ENCODE measurements at regions not wholly inside any gene's neighbourhood (a gene's known extent, or its start where the extent isn't known, plus 50 kb on each side); places are given as distances from the start of the nearest gene placed in this dataset.

GRCh38 chr4:19729886-19730651 is 521.6 kb upstream of the SLIT2 start:
- H3K4me1 ChIP-seq (ENCODE audit: control insufficient read depth in 1 of 2, insufficient read depth in 2 of 2, low read length in 2 of 2): no peaks in the 10 kb centered on the region
- peak overlapping the region in 1 of 2 donors; percentile 22 for H3K4me3 ChIP-seq (ENCODE audit: low read depth in 1 of 2, low read length in 2 of 2)
- no peaks in the 10 kb centered on the region for H3K36me3 ChIP-seq (ENCODE audit: control insufficient read depth in 1 of 2, insufficient read depth in 2 of 2, low read length in 2 of 2)
- no peak overlapping the region for H3K27ac ChIP-seq (ENCODE audit: low read length)
- no peaks in the 10 kb centered on the region for H3K27me3 ChIP-seq (ENCODE audit: low read depth, low read length)
- peaks cover 0 to 2% of the 10 kb centered on the region in 2 donors for H3K9me3 ChIP-seq (ENCODE audit: control insufficient read depth in 1 of 2, low read length in 2 of 2)

DNA sequence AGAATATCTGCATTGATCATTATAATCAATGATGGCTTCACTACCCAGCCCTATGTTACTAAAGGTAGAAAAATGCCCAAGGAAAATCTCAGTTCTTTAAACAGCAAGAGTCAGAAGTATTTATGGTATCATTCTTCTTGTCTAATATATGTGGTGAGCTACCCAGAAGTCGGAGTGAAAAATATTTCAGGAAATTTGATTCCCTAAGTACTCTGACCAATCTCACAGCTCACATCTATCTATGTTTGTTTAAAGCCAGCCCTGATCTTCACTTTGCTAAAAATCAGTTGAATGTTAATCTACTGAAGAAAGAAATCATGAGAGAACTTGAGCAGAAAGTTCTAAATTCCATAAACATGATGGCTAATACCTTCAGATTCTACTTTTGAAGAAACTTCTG is 522.9 kb upstream of the SLIT2 start:
- Histone ChIP-seq H3K36me3 (ENCODE audit: control insufficient read depth in 1 of 2, insufficient read depth in 2 of 2, low read length in 2 of 2) (no peaks in the 10 kb centered on the region), H3K4me1 (ENCODE audit: control insufficient read depth in 1 of 2, insufficient read depth in 2 of 2, low read length in 2 of 2) (no peaks in the 10 kb centered on the region), H3K4me3 (ENCODE audit: low read depth in 1 of 2, low read length in 2 of 2) (no peak overlapping the region), H3K9me3 (ENCODE audit: control insufficient read depth in 1 of 2, low read length in 2 of 2) (peaks cover 0 to 2% of the 10 kb centered on the region in 2 donors), H3K27me3 (ENCODE audit: low read depth, low read length) (no peaks in the 10 kb centered on the region), H3K27ac (ENCODE audit: low read length) (no peak overlapping the region)

DNA sequence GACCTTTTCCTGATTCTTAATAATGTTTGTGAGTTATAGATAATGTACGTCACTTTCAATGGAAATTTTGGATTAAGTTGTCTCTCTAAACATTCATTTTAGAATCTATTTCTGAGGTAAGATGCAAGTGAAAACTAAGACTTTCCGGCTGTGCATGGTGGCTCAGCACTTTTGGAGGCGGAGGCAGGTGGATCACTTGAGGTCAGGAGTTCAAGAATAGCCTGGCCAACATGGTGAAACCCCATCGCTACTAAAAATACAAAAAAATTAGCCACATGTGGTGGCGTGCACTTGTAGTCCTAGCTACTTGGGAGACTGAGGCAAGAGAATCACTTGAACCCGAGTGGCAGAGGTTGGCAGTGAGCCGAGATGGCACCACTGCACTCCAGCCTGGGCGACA is 524.6 kb upstream of the SLIT2 start:
- no peaks in the 10 kb centered on the region for H3K4me1 ChIP-seq (ENCODE audit: control insufficient read depth in 1 of 2, insufficient read depth in 2 of 2, low read length in 2 of 2)
- H3K27me3 ChIP-seq (ENCODE audit: low read depth, low read length): no peaks in the 10 kb centered on the region
- peaks cover 0 to 2% of the 10 kb centered on the region in 2 donors for H3K9me3 ChIP-seq (ENCODE audit: control insufficient read depth in 1 of 2, low read length in 2 of 2)
- H3K27ac ChIP-seq (ENCODE audit: low read length): no peak overlapping the region
- H3K36me3 ChIP-seq (ENCODE audit: control insufficient read depth in 1 of 2, insufficient read depth in 2 of 2, low read length in 2 of 2): no peaks in the 10 kb centered on the region
- H3K4me3 ChIP-seq (ENCODE audit: low read depth in 1 of 2, low read length in 2 of 2): no peak overlapping the region

GRCh38 chr4:19725130-19725529 is 526.6 kb upstream of the SLIT2 start:
- no peaks in the 10 kb centered on the region for H3K4me1 ChIP-seq (ENCODE audit: control insufficient read depth in 1 of 2, insufficient read depth in 2 of 2, low read length in 2 of 2)
- no peaks in the 10 kb centered on the region for H3K9me3 ChIP-seq (ENCODE audit: control insufficient read depth in 1 of 2, low read length in 2 of 2)

DNA sequence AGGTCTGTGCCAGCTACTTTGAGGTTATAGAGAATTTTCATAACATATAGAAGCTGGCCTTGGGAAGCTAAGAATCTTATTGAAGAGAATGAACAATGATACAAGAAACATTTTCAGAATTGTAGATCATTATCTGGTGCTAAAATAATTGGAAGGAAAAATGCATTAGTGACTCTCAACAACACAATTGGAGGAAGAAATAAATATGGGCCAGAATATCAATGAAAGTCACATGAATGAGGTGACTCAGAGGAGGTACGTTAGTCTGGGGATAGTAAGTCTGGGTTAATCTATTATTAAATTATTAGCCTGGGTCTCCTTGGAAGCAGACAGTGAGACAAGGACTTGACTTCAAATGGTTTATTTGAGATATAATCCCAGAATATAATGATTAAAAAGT is 529.3 kb upstream of the SLIT2 start:
- H3K9me3 ChIP-seq (ENCODE audit: control insufficient read depth in 1 of 2, low read length in 2 of 2): no peaks in the 10 kb centered on the region
- H3K27me3 ChIP-seq (ENCODE audit: low read depth, low read length): no peaks in the 10 kb centered on the region
- no peak overlapping the region for H3K27ac ChIP-seq (ENCODE audit: low read length)
- no peak overlapping the region for H3K4me3 ChIP-seq (ENCODE audit: low read depth in 1 of 2, low read length in 2 of 2)
- H3K36me3 ChIP-seq (ENCODE audit: control insufficient read depth in 1 of 2, insufficient read depth in 2 of 2, low read length in 2 of 2): no peaks in the 10 kb centered on the region
- H3K4me1 ChIP-seq (ENCODE audit: control insufficient read depth in 1 of 2, insufficient read depth in 2 of 2, low read length in 2 of 2): no peaks in the 10 kb centered on the region

More at GRCh38 chr4:19725130-19725529, 526.6 kb upstream of the SLIT2 start:
- Histone ChIP-seq H3K4me3 (ENCODE audit: low read depth in 1 of 2, low read length in 2 of 2) (no peak overlapping the region), H3K36me3 (ENCODE audit: control insufficient read depth in 1 of 2, insufficient read depth in 2 of 2, low read length in 2 of 2) (no peaks in the 10 kb centered on the region), H3K27me3 (ENCODE audit: low read depth, low read length) (no peaks in the 10 kb centered on the region), H3K27ac (ENCODE audit: low read length) (no peak overlapping the region)

- H3K9me3 ChIP-seq (ENCODE audit: control insufficient read depth in 1 of 2, low read length in 2 of 2): no peaks in the 10 kb centered on the region
- H3K27me3 ChIP-seq (ENCODE audit: low read depth, low read length): no peaks in the 10 kb centered on the region
- H3K36me3 ChIP-seq (ENCODE audit: control insufficient read depth in 1 of 2, insufficient read depth in 2 of 2, low read length in 2 of 2): no peaks in the 10 kb centered on the region
- H3K27ac ChIP-seq (ENCODE audit: low read length): no peak overlapping the region
- H3K4me1 ChIP-seq (ENCODE audit: control insufficient read depth in 1 of 2, insufficient read depth in 2 of 2, low read length in 2 of 2): no peaks in the 10 kb centered on the region
- H3K4me3 ChIP-seq (ENCODE audit: low read depth in 1 of 2, low read length in 2 of 2): no peak overlapping the region
Measured at GRCh38 chr4:19721587-19721986, 530.1 kb upstream of the SLIT2 start.

DNA sequence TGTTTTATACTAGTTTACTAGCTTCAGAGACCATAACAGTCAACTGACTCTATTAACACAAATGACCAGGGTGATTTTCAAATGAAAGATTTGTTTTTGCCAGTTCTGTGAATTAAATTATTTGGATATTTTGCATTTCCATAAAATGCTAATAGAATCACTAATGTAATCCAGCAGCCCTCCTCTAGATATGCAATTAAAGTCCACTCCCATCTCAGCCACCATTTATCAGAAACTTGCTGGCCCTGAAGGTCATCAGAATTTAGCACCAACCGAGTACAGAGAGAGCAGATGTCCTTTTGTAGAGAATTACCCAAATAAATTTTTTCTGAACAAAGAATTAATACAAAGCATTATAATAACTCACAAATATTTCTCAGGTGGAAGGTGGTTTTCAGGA is 531.1 kb upstream of the SLIT2 start:
- Histone ChIP-seq H3K27ac (ENCODE audit: low read length) (no peak overlapping the region), H3K4me3 (ENCODE audit: low read depth in 1 of 2, low read length in 2 of 2) (no peak overlapping the region), H3K36me3 (ENCODE audit: control insufficient read depth in 1 of 2, insufficient read depth in 2 of 2, low read length in 2 of 2) (no peaks in the 10 kb centered on the region), H3K4me1 (ENCODE audit: control insufficient read depth in 1 of 2, insufficient read depth in 2 of 2, low read length in 2 of 2) (no peaks in the 10 kb centered on the region), H3K27me3 (ENCODE audit: low read depth, low read length) (no peaks in the 10 kb centered on the region), H3K9me3 (ENCODE audit: control insufficient read depth in 1 of 2, low read length in 2 of 2) (no peaks in the 10 kb centered on the region)

GRCh38 chr4:19720190-19720589 is 531.5 kb upstream of the SLIT2 start:
- Histone ChIP-seq H3K27me3 (ENCODE audit: low read depth, low read length) (no peaks in the 10 kb centered on the region), H3K36me3 (ENCODE audit: control insufficient read depth in 1 of 2, insufficient read depth in 2 of 2, low read length in 2 of 2) (no peaks in the 10 kb centered on the region), H3K27ac (ENCODE audit: low read length) (no peak overlapping the region), H3K4me3 (ENCODE audit: low read depth in 1 of 2, low read length in 2 of 2) (no peak overlapping the region), H3K4me1 (ENCODE audit: control insufficient read depth in 1 of 2, insufficient read depth in 2 of 2, low read length in 2 of 2) (no peaks in the 10 kb centered on the region), H3K9me3 (ENCODE audit: control insufficient read depth in 1 of 2, low read length in 2 of 2) (no peaks in the 10 kb centered on the region)

- Histone ChIP-seq H3K36me3 (ENCODE audit: control insufficient read depth in 1 of 2, insufficient read depth in 2 of 2, low read length in 2 of 2) (no peaks in the 10 kb centered on the region), H3K9me3 (ENCODE audit: control insufficient read depth in 1 of 2, low read length in 2 of 2) (no peaks in the 10 kb centered on the region), H3K4me1 (ENCODE audit: control insufficient read depth in 1 of 2, insufficient read depth in 2 of 2, low read length in 2 of 2) (peaks cover 0 to 3% of the 10 kb centered on the region in 2 donors), H3K4me3 (ENCODE audit: low read depth in 1 of 2, low read length in 2 of 2) (no peak overlapping the region), H3K27ac (ENCODE audit: low read length) (no peak overlapping the region), H3K27me3 (ENCODE audit: low read depth, low read length) (no peaks in the 10 kb centered on the region)
Measured at GRCh38 chr4:19711871-19712270, 539.8 kb upstream of the SLIT2 start.

GRCh38 chr4:19707876-19708275 is 543.8 kb upstream of the SLIT2 start:
- peaks cover 0 to 3% of the 10 kb centered on the region in 2 donors for H3K4me1 ChIP-seq (ENCODE audit: control insufficient read depth in 1 of 2, insufficient read depth in 2 of 2, low read length in 2 of 2)
- H3K36me3 ChIP-seq (ENCODE audit: control insufficient read depth in 1 of 2, insufficient read depth in 2 of 2, low read length in 2 of 2): no peaks in the 10 kb centered on the region
- no peak overlapping the region for H3K27ac ChIP-seq (ENCODE audit: low read length)
- H3K27me3 ChIP-seq (ENCODE audit: low read depth, low read length): no peaks in the 10 kb centered on the region
- H3K9me3 ChIP-seq (ENCODE audit: control insufficient read depth in 1 of 2, low read length in 2 of 2): no peaks in the 10 kb centered on the region
- H3K4me3 ChIP-seq (ENCODE audit: low read depth in 1 of 2, low read length in 2 of 2): no peak overlapping the region

DNA sequence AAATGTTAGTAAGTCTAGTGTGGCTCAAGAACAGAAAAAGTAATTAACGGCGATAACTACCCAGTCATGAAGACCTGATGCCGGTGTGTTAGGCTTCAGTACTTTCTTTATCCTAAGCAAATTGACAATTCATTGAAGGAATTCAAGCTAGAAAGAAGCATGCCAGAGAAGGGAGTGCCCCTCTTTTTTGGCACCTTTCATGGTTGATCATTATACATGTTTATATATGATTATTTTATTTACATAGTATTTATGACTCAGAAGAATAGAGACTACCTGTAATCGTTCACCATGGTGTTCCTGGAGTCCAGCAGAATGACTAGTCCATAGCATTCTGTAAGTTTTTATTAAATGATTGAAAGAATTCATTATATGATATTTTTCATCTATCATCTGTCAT is 548.3 kb upstream of the SLIT2 start:
- Histone ChIP-seq H3K4me3 (ENCODE audit: low read depth in 1 of 2, low read length in 2 of 2) (no peak overlapping the region), H3K36me3 (ENCODE audit: control insufficient read depth in 1 of 2, insufficient read depth in 2 of 2, low read length in 2 of 2) (no peaks in the 10 kb centered on the region), H3K27me3 (ENCODE audit: low read depth, low read length) (no peaks in the 10 kb centered on the region), H3K27ac (ENCODE audit: low read length) (no peak overlapping the region), H3K4me1 (ENCODE audit: control insufficient read depth in 1 of 2, insufficient read depth in 2 of 2, low read length in 2 of 2) (peaks cover 0 to 3% of the 10 kb centered on the region in 2 donors), H3K9me3 (ENCODE audit: control insufficient read depth in 1 of 2, low read length in 2 of 2) (no peaks in the 10 kb centered on the region)

GRCh38 chr4:19700992-19701391 is 550.7 kb upstream of the SLIT2 start:
- Histone ChIP-seq H3K9me3 (ENCODE audit: control insufficient read depth in 1 of 2, low read length in 2 of 2) (no peaks in the 10 kb centered on the region), H3K27me3 (ENCODE audit: low read depth, low read length) (no peaks in the 10 kb centered on the region)

More at GRCh38 chr4:19700992-19701391, 550.7 kb upstream of the SLIT2 start:
- H3K4me3 ChIP-seq (ENCODE audit: low read depth in 1 of 2, low read length in 2 of 2): no peak overlapping the region
- no peaks in the 10 kb centered on the region for H3K4me1 ChIP-seq (ENCODE audit: control insufficient read depth in 1 of 2, insufficient read depth in 2 of 2, low read length in 2 of 2)
- H3K27ac ChIP-seq (ENCODE audit: low read length): no peak overlapping the region
- H3K36me3 ChIP-seq (ENCODE audit: control insufficient read depth in 1 of 2, insufficient read depth in 2 of 2, low read length in 2 of 2): no peaks in the 10 kb centered on the region

All from muscle layer of duodenum (tissue), 2 donors.